ENCODE measurements at regions not wholly inside any gene's neighbourhood (a gene's known extent, or its start where the extent isn't known, plus 50 kb on each side); places are given as distances from the start of the nearest gene placed in this dataset.

DNA sequence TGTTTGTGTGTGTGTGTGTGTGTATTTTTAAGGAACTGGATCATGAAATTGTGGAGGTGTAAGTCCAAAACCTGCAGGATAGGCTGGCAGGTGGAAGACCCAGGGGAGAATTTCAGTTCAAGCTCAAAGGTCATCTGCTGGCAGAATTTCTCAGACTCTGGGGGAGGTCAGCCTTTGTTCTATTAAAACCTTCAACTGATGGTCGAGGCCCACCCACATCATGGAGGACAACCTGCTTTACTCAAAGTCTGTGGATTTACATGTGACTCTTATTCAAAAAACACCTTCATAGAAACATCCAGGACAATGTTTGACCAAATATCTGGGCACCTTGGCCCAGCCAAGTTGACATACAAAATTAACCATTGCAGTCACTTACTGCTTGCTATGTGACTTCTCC lies 157.2 kb downstream of the EDEM1 start:
- no peak for DNase-seq
- Histone ChIP-seq H3K9me3 (no peaks in the 10 kb centered on the region), H3K4me3 (no peak overlapping the region), H3K4me1 (no peaks in the 10 kb centered on the region), H3K36me3 (no peaks in the 10 kb centered on the region), H3K27ac (no peak overlapping the region), H3K27me3 (no peaks in the 10 kb centered on the region)
- TF ChIP-seq, protein P1, sequence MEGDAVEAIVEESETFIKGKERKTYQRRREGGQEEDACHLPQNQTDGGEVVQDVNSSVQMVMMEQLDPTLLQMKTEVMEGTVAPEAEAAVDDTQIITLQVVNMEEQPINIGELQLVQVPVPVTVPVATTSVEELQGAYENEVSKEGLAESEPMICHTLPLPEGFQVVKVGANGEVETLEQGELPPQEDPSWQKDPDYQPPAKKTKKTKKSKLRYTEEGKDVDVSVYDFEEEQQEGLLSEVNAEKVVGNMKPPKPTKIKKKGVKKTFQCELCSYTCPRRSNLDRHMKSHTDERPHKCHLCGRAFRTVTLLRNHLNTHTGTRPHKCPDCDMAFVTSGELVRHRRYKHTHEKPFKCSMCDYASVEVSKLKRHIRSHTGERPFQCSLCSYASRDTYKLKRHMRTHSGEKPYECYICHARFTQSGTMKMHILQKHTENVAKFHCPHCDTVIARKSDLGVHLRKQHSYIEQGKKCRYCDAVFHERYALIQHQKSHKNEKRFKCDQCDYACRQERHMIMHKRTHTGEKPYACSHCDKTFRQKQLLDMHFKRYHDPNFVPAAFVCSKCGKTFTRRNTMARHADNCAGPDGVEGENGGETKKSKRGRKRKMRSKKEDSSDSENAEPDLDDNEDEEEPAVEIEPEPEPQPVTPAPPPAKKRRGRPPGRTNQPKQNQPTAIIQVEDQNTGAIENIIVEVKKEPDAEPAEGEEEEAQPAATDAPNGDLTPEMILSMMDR (IDR thresholded peaks at IDR 0.05): no peak
- ATAC-seq: no peak
- intact Hi-C loops (cut with DNase I): no loop called here

DNA sequence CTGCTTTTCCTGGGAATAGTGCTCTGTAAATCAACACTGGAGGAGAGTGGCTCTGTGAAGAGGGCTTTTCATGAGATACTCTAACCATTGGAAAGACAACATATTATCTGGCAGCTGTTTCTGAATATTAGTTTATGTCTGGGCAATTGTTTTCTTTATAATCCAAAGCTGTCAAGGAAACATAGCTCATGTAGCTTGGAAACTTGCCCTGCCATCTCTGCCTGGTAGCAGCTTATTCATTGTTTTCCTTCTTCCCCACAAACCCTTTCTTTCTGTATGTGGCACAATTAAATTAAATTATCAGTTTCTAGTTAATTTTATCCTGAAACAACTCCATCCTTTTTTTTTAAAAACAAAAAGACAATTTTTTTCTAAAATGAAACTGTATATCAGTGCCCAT lies 160.0 kb downstream of the EDEM1 start:
- no peaks in the 10 kb centered on the region for H3K4me1 ChIP-seq
- no peaks in the 10 kb centered on the region for H3K9me3 ChIP-seq
- no peak overlapping the region for H3K4me3 ChIP-seq
- TF ChIP-seq, protein P1 (IDR thresholded peaks at IDR 0.05): no peak
- DNase-seq: no peak
- no peak overlapping the region for H3K27ac ChIP-seq
- no peaks in the 10 kb centered on the region for H3K27me3 ChIP-seq
- no peak for ATAC-seq
- H3K36me3 ChIP-seq: no peaks in the 10 kb centered on the region
- intact Hi-C loops (cut with DNase I): no loop called here

DNA sequence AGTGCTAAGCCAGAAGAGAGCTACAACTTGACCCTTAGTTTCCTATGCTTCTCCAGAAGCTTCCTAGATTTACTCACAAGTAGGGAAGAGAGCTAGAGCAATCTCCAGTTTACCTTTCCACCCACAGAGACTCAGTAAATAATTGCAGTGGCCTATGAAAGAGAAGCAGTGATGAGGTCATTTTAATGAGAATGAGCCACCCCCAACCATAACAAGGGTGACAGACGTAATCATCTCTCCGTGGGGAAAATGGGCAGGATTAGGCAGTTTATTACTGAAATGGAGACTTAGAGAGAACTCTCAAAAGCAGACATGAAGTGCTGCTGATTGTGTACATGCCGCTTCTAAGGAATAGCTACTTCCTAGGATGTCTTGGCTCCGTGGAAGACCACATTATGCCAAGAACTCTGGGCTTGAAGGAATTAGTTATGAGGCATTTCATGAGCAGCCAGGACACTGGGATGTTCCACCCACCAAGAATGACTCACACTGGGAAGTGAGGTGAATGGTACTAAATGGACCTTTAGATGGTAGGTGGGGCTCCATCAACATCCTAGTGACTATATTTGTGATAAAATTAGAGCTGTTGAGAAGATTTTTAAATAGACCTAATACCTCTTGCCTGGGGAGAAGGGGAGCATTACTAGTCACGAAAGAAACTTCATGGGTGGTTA lies 160.9 kb downstream of the EDEM1 start:
- ATAC-seq (no peak), DNase-seq (no peak)
- Histone ChIP-seq H3K27ac (no peak overlapping the region), H3K36me3 (no peaks in the 10 kb centered on the region), H3K4me1 (no peaks in the 10 kb centered on the region), H3K4me3 (no peak overlapping the region), H3K9me3 (no peaks in the 10 kb centered on the region), H3K27me3 (no peaks in the 10 kb centered on the region)
- intact Hi-C loops (cut with DNase I): no loop called here
- TF ChIP-seq, protein P1 (IDR thresholded peaks at IDR 0.05): no peak

DNA sequence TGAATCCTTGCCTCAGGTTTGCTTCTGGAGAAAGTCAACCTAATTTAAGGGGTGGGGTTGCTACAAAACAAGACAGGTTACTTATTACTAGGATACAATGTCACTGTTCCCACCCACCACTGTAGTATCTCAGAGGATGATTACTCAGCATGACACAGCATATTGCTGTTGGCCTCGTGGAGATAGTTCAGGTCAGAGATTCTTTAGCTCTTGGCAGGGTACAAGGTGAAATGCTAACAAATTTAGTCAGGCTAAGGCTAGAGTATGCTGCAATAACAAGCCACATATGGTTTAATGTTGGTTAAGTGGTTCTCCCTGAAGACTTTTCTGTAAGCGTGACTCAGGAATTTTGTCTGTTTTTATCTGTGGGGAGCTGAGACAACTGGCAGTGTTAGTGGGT lies 161.8 kb downstream of the EDEM1 start:
- Histone ChIP-seq H3K9me3 (no peaks in the 10 kb centered on the region), H3K27me3 (no peaks in the 10 kb centered on the region), H3K36me3 (no peaks in the 10 kb centered on the region), H3K4me3 (no peak overlapping the region), H3K27ac (no peak overlapping the region), H3K4me1 (no peaks in the 10 kb centered on the region)
- no peak for ATAC-seq
- DNase-seq: no peak
- intact Hi-C loops (cut with DNase I): no loop called here
- TF ChIP-seq, protein P1 (IDR thresholded peaks at IDR 0.05): no peak

DNA sequence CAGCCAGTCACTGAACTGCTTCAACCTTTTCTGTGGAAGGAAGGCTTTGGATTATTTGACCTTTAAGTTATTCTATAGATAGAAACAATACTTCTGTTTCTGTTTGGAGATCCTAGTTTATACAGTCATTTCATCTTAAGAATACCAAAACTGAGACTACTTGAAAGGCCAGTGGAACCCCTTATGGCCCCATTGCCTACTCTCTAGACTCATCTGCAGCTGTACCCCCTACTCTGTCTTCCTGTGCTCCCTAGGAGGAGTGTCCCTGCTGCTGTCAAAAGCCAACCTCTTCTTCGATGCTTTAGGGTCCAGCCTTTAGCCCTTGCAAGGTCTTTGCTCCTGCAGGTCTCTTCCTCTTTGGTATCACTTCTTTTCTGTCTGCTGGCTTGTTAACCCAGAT lies 169.6 kb downstream of the EDEM1 start:
- Histone ChIP-seq H3K36me3 (no peaks in the 10 kb centered on the region), H3K27me3 (no peaks in the 10 kb centered on the region), H3K9me3 (peaks cover 0 to 11% of the 10 kb centered on the region in 2 donors), H3K27ac (no peak overlapping the region), H3K4me1 (no peaks in the 10 kb centered on the region), H3K4me3 (no peak overlapping the region)
- intact Hi-C loops (cut with DNase I): no loop called here
- DNase-seq (no peak), ATAC-seq (no peak)
- TF ChIP-seq, protein P1 (IDR thresholded peaks at IDR 0.05): no peak
